ENCODE measurements at regions not wholly inside any gene's neighbourhood (a gene's known extent, or its start where the extent isn't known, plus 50 kb on each side); places are given as distances from the start of the nearest gene placed in this dataset.

GRCh38 chr12:113689047-113689610, 217.5 kb upstream of the LHX5 start:
- WGBS (ENCODE audit: insufficient coverage): 86% methylated on average over 8 of the region's 9 CpGs
- no peaks in the 10 kb centered on the region for H3K36me3 ChIP-seq (ENCODE audit: control insufficient read depth, insufficient read depth, low read length)
- H3K27ac ChIP-seq (ENCODE audit: low read length): no peak overlapping the region
- DNase-seq: no peak
- no peaks in the 10 kb centered on the region for H3K9me3 ChIP-seq (replicated peaks; ENCODE audit: control insufficient read depth, low read depth, low read length)
- peaks cover 5% of the 10 kb centered on the region for H3K27me3 ChIP-seq (ENCODE audit: control insufficient read depth, insufficient read depth, low read length)
- H3K4me3 ChIP-seq (ENCODE audit: low read length): no peak overlapping the region
- no peaks in the 10 kb centered on the region for H3K4me1 ChIP-seq (ENCODE audit: control insufficient read depth, insufficient read depth, low read length)

- H3K4me1 ChIP-seq (ENCODE audit: control insufficient read depth, insufficient read depth, low read length): no peaks in the 10 kb centered on the region
- no peak overlapping the region for H3K27ac ChIP-seq (ENCODE audit: low read length)
- H3K36me3 ChIP-seq (ENCODE audit: control insufficient read depth, insufficient read depth, low read length): no peaks in the 10 kb centered on the region
- H3K9me3 ChIP-seq (replicated peaks; ENCODE audit: control insufficient read depth, low read depth, low read length): no peaks in the 10 kb centered on the region
- H3K4me3 ChIP-seq (ENCODE audit: low read length): no peak overlapping the region
- no peak for DNase-seq
- WGBS (ENCODE audit: insufficient coverage): 67% methylated on average over 3 of the region's 5 CpGs
- H3K27me3 ChIP-seq (ENCODE audit: control insufficient read depth, insufficient read depth, low read length): peaks cover 5% of the 10 kb centered on the region
These were observed 216.6 kb upstream of the LHX5 start for GRCh38 chr12:113688313-113688712.

DNA sequence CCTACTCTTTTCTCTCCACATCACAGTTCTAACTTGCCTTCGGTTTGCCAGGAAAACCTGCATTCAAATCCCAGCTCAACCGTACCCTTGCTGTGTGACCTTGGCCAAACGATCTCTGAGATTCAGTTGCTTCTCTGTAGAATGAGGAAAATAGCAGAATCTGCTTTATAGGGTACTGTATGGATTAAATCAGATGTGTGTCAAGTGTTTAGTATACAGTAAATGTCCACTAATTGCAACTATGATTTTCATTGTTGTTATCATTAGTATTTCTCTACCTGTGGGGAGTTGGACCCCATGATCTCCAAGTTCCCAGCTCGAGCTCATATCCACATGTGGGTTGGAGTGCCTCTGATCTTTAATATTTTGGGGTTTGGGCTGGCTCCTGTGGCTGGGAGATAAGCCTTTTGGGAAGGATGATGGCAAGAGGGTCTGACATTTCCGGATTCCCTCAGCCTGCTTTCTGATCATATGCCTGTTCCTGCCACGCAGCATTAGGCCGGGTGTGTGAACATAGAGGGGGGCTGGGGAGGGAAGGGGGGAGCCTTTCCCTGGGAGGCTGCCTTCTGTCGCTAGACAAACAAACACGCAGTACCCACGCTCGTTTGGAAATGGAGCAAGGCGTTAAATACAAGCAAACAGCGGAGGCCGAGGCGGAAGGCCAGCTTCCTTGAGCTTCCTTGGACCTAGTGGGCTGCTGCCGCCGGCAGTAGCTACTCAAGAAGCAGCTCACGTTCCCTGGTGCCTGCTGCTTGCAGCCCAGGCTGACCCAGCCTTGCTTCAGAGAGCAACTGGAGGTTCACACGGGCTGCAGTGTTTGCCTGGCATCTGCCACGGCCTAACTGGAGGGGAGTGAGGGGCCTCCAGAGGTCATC, 213.5 kb upstream of the LHX5 start:
- no peak overlapping the region for H3K4me3 ChIP-seq (ENCODE audit: low read length)
- peaks cover 5% of the 10 kb centered on the region for H3K27me3 ChIP-seq (ENCODE audit: control insufficient read depth, insufficient read depth, low read length)
- H3K36me3 ChIP-seq (ENCODE audit: control insufficient read depth, insufficient read depth, low read length): no peaks in the 10 kb centered on the region
- H3K9me3 ChIP-seq (replicated peaks; ENCODE audit: control insufficient read depth, low read depth, low read length): no peaks in the 10 kb centered on the region
- no peaks in the 10 kb centered on the region for H3K4me1 ChIP-seq (ENCODE audit: control insufficient read depth, insufficient read depth, low read length)
- WGBS (ENCODE audit: insufficient coverage): 49% methylated on average over 16 of the region's 20 CpGs
- DNase-seq: no peak
- no peak overlapping the region for H3K27ac ChIP-seq (ENCODE audit: low read length)

DNA sequence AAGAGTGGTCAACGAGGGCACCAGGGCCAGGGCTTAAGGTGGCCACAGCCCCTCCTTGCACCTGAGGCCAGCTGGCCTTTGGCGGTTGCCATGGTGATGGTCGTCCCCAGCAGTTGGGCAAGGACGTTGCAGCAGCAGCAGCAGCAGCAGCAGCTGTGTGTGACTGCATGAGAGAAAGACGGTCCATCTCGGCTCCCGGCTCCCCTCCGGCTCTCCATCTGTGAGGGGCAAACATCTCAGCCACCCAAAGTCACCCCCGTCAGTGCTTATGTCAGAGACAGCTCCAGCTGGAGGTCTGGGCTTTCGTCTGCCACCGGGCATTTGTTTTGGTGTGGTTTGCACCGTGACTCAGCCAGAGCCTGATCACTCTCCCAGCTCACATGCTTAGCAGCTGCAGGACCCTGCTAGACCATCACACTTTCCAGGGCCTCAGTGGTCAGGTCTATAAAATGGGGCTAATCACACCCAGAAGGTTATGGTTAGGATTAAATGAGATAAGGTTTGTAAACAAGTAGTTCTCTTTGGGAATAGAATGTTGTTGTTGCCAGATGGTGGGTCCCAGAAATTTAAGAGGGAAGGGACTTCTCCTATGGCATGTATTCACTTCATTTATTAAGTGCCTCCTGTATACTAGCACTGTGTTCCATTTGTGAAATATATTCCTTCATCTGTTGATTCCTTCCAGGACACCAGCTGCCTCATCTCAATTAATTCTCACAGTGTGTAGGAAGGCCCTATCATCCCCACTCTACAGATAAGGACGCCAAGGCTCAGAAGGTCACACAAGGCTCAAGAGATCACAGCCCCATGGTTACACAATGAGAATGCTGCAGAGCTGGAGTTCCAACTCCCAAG, 212.6 kb upstream of the LHX5 start:
- Histone ChIP-seq H3K27me3 (ENCODE audit: control insufficient read depth, insufficient read depth, low read length) (peaks cover 5% of the 10 kb centered on the region), H3K27ac (ENCODE audit: low read length) (no peak overlapping the region), H3K4me3 (ENCODE audit: low read length) (no peak overlapping the region), H3K36me3 (ENCODE audit: control insufficient read depth, insufficient read depth, low read length) (no peaks in the 10 kb centered on the region), H3K9me3 (replicated peaks; ENCODE audit: control insufficient read depth, low read depth, low read length) (no peaks in the 10 kb centered on the region), H3K4me1 (ENCODE audit: control insufficient read depth, insufficient read depth, low read length) (no peaks in the 10 kb centered on the region)
- DNase-seq: no peak
- WGBS (ENCODE audit: insufficient coverage): 36% methylated on average over 9 of the region's 13 CpGs

DNA sequence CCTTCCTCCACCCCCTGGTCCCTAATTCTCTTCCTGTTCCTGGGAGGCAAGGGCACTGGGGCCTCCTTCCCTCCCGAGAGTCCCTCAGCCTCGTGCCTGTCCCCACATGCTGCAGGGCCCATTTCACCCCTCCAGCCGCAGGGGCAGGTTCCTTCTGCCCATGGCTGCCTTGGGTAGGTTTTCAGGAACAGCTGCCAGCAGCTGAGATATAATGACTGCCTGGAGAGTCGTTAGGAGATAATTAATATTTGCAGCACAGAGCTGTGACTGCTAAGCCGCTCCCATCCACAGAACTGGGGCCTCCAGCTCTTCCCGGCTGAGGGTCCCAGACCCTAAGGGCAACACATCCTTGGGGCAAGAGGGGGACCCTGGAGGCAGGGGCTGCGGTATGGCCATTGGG, 211.9 kb upstream of the LHX5 start:
- DNase-seq: no peak
- 35% methylated on average over 6 of the region's 7 CpGs for WGBS (ENCODE audit: insufficient coverage)
- no peak overlapping the region for H3K27ac ChIP-seq (ENCODE audit: low read length)

DNA sequence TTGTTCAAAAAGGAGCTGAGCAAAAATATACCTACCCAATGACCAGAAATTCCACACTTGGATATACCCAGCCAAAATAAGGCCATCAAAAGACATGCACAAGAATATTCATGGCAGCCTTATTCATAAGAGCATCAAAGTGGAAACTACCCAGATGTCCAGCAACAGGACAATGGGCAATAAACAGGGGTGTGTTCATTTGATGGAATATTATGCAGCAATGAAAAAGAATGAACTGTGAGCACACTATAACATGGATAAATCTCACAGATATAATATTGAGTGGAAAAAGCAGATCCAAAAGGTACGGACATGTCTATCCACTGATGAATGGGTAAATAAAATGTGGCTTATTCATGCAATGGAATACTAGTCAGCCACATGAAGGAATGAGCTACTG, 209.2 kb upstream of the LHX5 start:
- Histone ChIP-seq H3K27me3 (ENCODE audit: control insufficient read depth, insufficient read depth, low read length) (peaks cover 7% of the 10 kb centered on the region), H3K4me1 (ENCODE audit: control insufficient read depth, insufficient read depth, low read length) (no peaks in the 10 kb centered on the region), H3K4me3 (ENCODE audit: low read length) (no peak overlapping the region), H3K36me3 (ENCODE audit: control insufficient read depth, insufficient read depth, low read length) (no peaks in the 10 kb centered on the region), H3K27ac (ENCODE audit: low read length) (no peak overlapping the region), H3K9me3 (replicated peaks; ENCODE audit: control insufficient read depth, low read depth, low read length) (no peaks in the 10 kb centered on the region)
- WGBS (ENCODE audit: insufficient coverage): no CpG with 5 or more reads among the region's 1 CpG
- no peak for DNase-seq

More for the DNA sequence above, 211.9 kb upstream of the LHX5 start:
- no peaks in the 10 kb centered on the region for H3K9me3 ChIP-seq (replicated peaks; ENCODE audit: control insufficient read depth, low read depth, low read length)
- no peak overlapping the region for H3K4me3 ChIP-seq (ENCODE audit: low read length)
- no peaks in the 10 kb centered on the region for H3K4me1 ChIP-seq (ENCODE audit: control insufficient read depth, insufficient read depth, low read length)
- H3K36me3 ChIP-seq (ENCODE audit: control insufficient read depth, insufficient read depth, low read length): no peaks in the 10 kb centered on the region
- H3K27me3 ChIP-seq (ENCODE audit: control insufficient read depth, insufficient read depth, low read length): peaks cover 5% of the 10 kb centered on the region

DNA sequence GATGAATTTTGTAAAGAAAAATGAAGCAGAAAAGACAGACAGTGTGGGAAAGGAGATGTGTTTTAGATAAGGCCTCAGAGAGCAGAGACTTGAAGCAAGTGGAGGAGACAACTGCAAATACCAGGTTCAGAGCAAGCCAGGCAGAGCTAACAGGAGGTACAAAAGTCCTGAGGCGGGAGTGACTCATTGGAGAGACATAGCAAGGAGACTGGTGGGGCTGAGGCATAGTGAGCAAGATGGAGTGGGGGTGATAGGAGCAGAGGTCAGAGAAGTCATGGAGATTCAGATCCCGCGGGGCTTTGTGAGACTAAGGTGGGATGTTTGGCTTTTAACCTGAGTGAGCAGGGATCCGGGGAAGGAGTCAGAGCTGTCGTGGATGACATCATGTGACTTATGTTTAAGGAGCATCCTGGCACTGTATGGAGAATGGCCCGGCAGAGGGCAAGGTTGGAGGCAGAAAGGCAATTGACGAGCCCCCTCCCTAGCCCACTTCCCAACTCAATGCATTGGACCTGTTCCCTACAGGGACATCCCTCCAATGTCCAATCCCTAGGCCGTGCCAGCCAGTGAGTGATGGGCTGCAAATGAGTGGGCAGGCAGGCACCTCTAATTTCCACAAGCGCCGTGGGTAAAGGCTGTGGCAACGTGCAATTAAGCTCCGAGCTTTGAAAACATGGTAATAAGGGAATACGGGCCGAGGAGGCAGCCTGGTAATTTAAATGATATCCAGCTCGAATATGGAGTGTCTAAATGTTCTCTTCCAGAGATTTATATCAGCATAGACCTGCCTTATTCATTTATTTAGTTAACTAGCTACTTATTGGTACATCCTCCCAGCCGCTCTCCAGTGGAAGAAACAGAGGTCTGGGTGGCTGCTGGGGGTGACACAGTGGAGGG, 206.8 kb upstream of the LHX5 start:
- Histone ChIP-seq H3K9me3 (replicated peaks; ENCODE audit: control insufficient read depth, low read depth, low read length) (no peaks in the 10 kb centered on the region), H3K4me3 (ENCODE audit: low read length) (no peak overlapping the region), H3K36me3 (ENCODE audit: control insufficient read depth, insufficient read depth, low read length) (no peaks in the 10 kb centered on the region), H3K27me3 (ENCODE audit: control insufficient read depth, insufficient read depth, low read length) (peaks cover 11% of the 10 kb centered on the region), H3K4me1 (ENCODE audit: control insufficient read depth, insufficient read depth, low read length) (no peaks in the 10 kb centered on the region), H3K27ac (ENCODE audit: low read length) (no peak overlapping the region)
- WGBS (ENCODE audit: insufficient coverage): 73% methylated on average over 4 of the region's 16 CpGs
- no peak for DNase-seq

- no peak for DNase-seq
- Histone ChIP-seq H3K27ac (ENCODE audit: low read length) (no peak overlapping the region), H3K27me3 (ENCODE audit: control insufficient read depth, insufficient read depth, low read length) (peaks cover 15% of the 10 kb centered on the region), H3K4me3 (ENCODE audit: low read length) (no peak overlapping the region), H3K9me3 (replicated peaks; ENCODE audit: control insufficient read depth, low read depth, low read length) (no peaks in the 10 kb centered on the region), H3K4me1 (ENCODE audit: control insufficient read depth, insufficient read depth, low read length) (no peaks in the 10 kb centered on the region), H3K36me3 (ENCODE audit: control insufficient read depth, insufficient read depth, low read length) (no peaks in the 10 kb centered on the region)
- WGBS (ENCODE audit: insufficient coverage): no CpG with 5 or more reads among the region's 3 CpGs
These were observed 204.9 kb upstream of the LHX5 start for GRCh38 chr12:113676547-113676946.

- no peak overlapping the region for H3K27ac ChIP-seq (ENCODE audit: low read length)
- H3K9me3 ChIP-seq (replicated peaks; ENCODE audit: control insufficient read depth, low read depth, low read length): no peaks in the 10 kb centered on the region
- H3K4me1 ChIP-seq (ENCODE audit: control insufficient read depth, insufficient read depth, low read length): no peaks in the 10 kb centered on the region
- H3K36me3 ChIP-seq (ENCODE audit: control insufficient read depth, insufficient read depth, low read length): no peaks in the 10 kb centered on the region
- H3K4me3 ChIP-seq (ENCODE audit: low read length): no peak overlapping the region
- 69% methylated on average over 7 of the region's 7 CpGs for WGBS (ENCODE audit: insufficient coverage)
- DNase-seq: no peak
- H3K27me3 ChIP-seq (ENCODE audit: control insufficient read depth, insufficient read depth, low read length): peaks cover 19% of the 10 kb centered on the region
These were observed 204.4 kb upstream of the LHX5 start for GRCh38 chr12:113676117-113676516.
